ENCODE measurements at regions not wholly inside any gene's neighbourhood (a gene's known extent, or its start where the extent isn't known, plus 50 kb on each side); places are given as distances from the start of the nearest gene placed in this dataset.

- Histone ChIP-seq H3K27ac (ENCODE audit: insufficient read depth, low read depth, low read length) (no peak overlapping the region), H3K9me1 (replicated peaks; ENCODE audit: control insufficient read depth, extremely low read depth, insufficient read depth, low read length) (no peaks in the 10 kb centered on the region), H3K9ac (replicated peaks; ENCODE audit: extremely low read depth, insufficient read depth, low read length) (no peak overlapping the region), H3K4me2 (ENCODE audit: insufficient read depth, low read length) (no peak overlapping the region), H3K9me3 (replicated peaks; ENCODE audit: control insufficient read depth, insufficient read depth, low read length) (no peaks in the 10 kb centered on the region), H2AFZ (ENCODE audit: low read depth, low read length) (no peak overlapping the region), H3K27me3 (ENCODE audit: control insufficient read depth in 2 of 2, insufficient read depth in 2 of 2, low read length in 2 of 2) (no peaks in the 10 kb centered on the region), H4K20me1 (replicated peaks; ENCODE audit: control insufficient read depth, extremely low read depth, insufficient read depth, low read length) (no peaks in the 10 kb centered on the region), H3K4me3 (replicated peaks in 1 of 3; ENCODE audit: insufficient read depth in 1 of 3, low read depth in 1 of 3, low read length in 3 of 3) (no peak overlapping the region), H3K79me2 (ENCODE audit: control insufficient read depth, insufficient read depth, low read length) (no peaks in the 10 kb centered on the region), H3K4me1 (ENCODE audit: control insufficient read depth, extremely low read depth, insufficient read depth, low read length) (no peaks in the 10 kb centered on the region), H3K36me3 (ENCODE audit: control insufficient read depth in 2 of 2, extremely low read depth in 1 of 2, insufficient read depth in 2 of 2, low read length in 2 of 2) (no peaks in the 10 kb centered on the region)
- intact Hi-C loops (cut with micrococcal nuclease) (no loop called here), dilution Hi-C loops (cut with MboI; ENCODE audit: extremely low pct_ligation_motif_present, low sequenced_read_pairs) (no loop called here)
- ChIA-PET CTCF (no interaction called here), POLR2A (no interaction called here)
- no peak for TF ChIP-seq FOS (IDR thresholded peaks at IDR 0.05; ENCODE audit: borderline replicate concordance, insufficient read depth, low read length)
- TF ChIP-seq POLR2A (IDR thresholded peaks at IDR 0.05; ENCODE audit: low read depth, low read length) = no peak
- no peak for TF ChIP-seq CTCF (IDR thresholded peaks at IDR 0.05; ENCODE audit: extremely low read depth in 1 of 2, insufficient read depth in 1 of 2, low read depth in 1 of 2, low read length in 2 of 2)
- BruUV-seq (replicated peaks) = no TSS peak
- DNase-seq (ENCODE audit: low read depth, low spot score) = no peak
- FAIRE-seq = no peak
Observed at GRCh38 chr20:39188266-39188765, 226.2 kb downstream of the DHX35 start.

GRCh38 chr20:39181490-39181889, 219.3 kb downstream of the DHX35 start:
- no peak overlapping the region for H2AFZ ChIP-seq (ENCODE audit: low read depth, low read length)
- H3K9ac ChIP-seq (replicated peaks; ENCODE audit: extremely low read depth, insufficient read depth, low read length) = no peak overlapping the region
- H3K4me2 ChIP-seq (ENCODE audit: insufficient read depth, low read length) = no peak overlapping the region
- no peak for FAIRE-seq
- no TSS peak for BruUV-seq (replicated peaks)
- CTCF ChIA-PET = no interaction called here
- H3K27ac ChIP-seq (ENCODE audit: insufficient read depth, low read depth, low read length) = no peak overlapping the region
- no peaks in the 10 kb centered on the region for H3K9me3 ChIP-seq (replicated peaks; ENCODE audit: control insufficient read depth, insufficient read depth, low read length)
- no peaks in the 10 kb centered on the region for H3K27me3 ChIP-seq (ENCODE audit: control insufficient read depth in 2 of 2, insufficient read depth in 2 of 2, low read length in 2 of 2)
- no peaks in the 10 kb centered on the region for H3K36me3 ChIP-seq (ENCODE audit: control insufficient read depth in 2 of 2, extremely low read depth in 1 of 2, insufficient read depth in 2 of 2, low read length in 2 of 2)
- no peak for DNase-seq (ENCODE audit: low read depth, low spot score)
- dilution Hi-C loops (cut with MboI; ENCODE audit: extremely low pct_ligation_motif_present, low sequenced_read_pairs) = no loop called here
- H3K79me2 ChIP-seq (ENCODE audit: control insufficient read depth, insufficient read depth, low read length) = no peaks in the 10 kb centered on the region
- H4K20me1 ChIP-seq (replicated peaks; ENCODE audit: control insufficient read depth, extremely low read depth, insufficient read depth, low read length) = no peaks in the 10 kb centered on the region
- TF ChIP-seq EZH2 (IDR thresholded peaks at IDR 0.05; ENCODE audit: borderline replicate concordance, low read depth, low read length, severe bottlenecking) (no peak), CTCF (IDR thresholded peaks at IDR 0.05; ENCODE audit: extremely low read depth in 1 of 2, insufficient read depth in 1 of 2, low read depth in 1 of 2, low read length in 2 of 2) (no peak), MAX (IDR thresholded peaks at IDR 0.05; ENCODE audit: insufficient read depth, insufficient read length) (no peak), GATA2 (IDR thresholded peaks at IDR 0.05; ENCODE audit: insufficient read depth, insufficient read length, low read depth, low read length) (no peak), POLR2A (IDR thresholded peaks at IDR 0.05; ENCODE audit: low read depth, low read length) (no peak), JUN (IDR thresholded peaks at IDR 0.05; ENCODE audit: borderline replicate concordance, insufficient read depth, insufficient read length, low read depth) (no peak), FOS (IDR thresholded peaks at IDR 0.05; ENCODE audit: borderline replicate concordance, insufficient read depth, low read length) (no peak), POLR2AphosphoS5 (IDR thresholded peaks at IDR 0.05; ENCODE audit: insufficient read depth, low read depth, low read length) (no peak), MYC (IDR thresholded peaks at IDR 0.05; ENCODE audit: low read depth, low read length) (no peak)
- no peak overlapping the region for H3K4me3 ChIP-seq (replicated peaks in 1 of 3; ENCODE audit: insufficient read depth in 1 of 3, low read depth in 1 of 3, low read length in 3 of 3)
- H3K9me1 ChIP-seq (replicated peaks; ENCODE audit: control insufficient read depth, extremely low read depth, insufficient read depth, low read length) = no peaks in the 10 kb centered on the region
- intact Hi-C loops (cut with micrococcal nuclease) = no loop called here
- POLR2A ChIA-PET = no interaction called here
- no peaks in the 10 kb centered on the region for H3K4me1 ChIP-seq (ENCODE audit: control insufficient read depth, extremely low read depth, insufficient read depth, low read length)
